GM21515 (cell line): ENCODE measurements at regions not wholly inside any gene's neighbourhood (a gene's known extent, or its start where the extent isn't known, plus 50 kb on each side); places are given as distances from the start of the nearest gene placed in this dataset.

Experiments used
- ATAC-seq: cut with Tn5 transposase; IDR thresholded peaks from one replicate; pipeline ENCODE4 v1.9.1; 2021; ENCODE audit not compliant: unreplicated experiment

DNA sequence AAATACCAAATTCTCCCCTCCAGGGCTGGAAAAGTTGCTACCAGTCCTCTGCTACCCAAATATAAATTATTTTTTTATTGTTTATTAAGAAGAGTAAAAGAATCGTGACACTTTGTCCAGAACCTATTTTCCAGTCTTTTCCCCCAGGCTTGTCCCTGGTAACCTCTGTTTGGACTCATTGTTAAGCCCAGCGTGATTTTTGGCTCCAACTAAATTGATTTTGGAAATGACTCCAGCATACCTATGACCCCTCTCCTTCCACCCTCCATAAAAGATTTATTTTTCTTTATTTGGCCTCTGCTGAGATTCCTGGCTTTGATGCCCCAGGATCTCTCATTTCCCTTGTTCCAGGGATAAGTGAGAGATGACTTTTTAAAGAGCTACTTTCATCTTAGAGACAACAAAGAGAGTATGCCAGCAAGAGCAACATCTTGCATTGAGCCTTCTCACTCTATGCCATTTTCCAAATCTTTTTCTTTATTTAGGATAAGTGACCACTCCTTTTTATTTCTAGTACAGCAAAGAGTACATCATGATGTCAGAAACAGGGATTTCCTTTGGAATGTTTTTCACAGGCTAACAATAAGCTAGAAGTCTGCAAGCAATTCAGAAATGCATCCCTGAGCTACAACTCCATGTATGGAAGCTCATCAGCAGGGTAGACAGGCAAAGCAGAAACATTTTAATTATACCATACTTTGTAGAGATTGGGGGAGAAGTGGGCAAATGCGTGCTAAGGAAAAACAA, 75.8 kb downstream of the DAD1 start:
- no peak for ATAC-seq

DNA sequence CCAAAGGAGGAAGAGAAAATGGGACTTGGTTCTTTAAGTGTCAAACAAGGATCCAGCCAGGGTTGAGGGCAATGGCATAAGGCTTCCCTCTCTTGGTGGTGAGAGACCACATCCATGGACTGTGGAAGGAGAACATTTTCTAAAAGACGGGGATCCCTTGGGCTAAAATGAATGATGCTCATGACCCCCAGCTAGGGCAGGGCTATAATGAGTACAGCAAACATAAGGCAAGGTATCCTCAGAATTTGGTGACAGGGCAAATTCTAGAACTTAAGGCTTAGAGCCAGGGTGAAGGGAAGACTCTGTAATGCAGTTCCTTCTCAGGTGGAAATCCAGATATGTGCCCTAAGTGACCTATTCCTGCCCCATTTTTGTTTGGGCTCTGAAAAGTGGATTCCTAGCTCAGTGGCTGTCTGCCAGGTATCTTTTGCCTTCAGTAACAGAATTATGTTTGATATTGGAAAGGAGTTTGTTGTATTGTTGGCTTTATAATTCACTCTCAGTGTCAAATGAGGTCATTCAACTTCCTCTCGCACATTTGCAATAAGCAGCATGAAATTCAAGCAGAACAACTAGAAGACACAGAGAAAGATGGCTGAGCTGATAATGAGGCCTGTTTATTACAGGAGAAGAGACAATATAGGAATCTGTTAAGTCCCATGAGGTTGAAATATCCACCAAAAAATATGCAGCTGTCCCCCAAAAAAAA, 76.8 kb downstream of the DAD1 start:
- ATAC-seq = no peak

DNA sequence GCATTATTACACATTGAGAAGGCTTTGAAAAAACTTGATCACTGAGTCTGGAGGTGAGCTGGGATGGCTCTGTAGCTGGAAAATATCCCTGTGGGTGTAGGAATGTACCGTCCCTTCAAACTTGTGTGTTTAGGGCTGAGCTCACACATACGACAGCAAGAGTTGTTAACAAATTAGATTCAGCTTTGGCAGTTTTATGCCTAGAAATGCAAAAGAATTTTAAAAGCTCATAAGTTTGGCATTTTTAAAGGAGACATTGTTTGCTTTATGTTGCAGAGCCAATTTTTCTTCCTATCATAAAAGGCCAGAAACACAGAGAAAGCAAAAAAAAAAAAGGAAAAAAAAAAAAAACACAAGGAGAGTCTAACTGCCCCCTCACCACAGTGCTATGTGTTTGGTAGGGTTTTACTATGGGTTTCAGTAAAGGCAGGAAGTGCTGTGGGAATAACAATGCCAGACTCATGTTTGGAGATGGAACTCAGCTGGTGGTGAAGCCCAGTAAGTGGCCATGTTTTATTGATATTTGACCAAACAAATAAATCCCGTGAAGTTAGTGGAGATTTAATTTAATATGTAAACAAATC, 78.4 kb downstream of the DAD1 start:
- ATAC-seq = no peak

DNA sequence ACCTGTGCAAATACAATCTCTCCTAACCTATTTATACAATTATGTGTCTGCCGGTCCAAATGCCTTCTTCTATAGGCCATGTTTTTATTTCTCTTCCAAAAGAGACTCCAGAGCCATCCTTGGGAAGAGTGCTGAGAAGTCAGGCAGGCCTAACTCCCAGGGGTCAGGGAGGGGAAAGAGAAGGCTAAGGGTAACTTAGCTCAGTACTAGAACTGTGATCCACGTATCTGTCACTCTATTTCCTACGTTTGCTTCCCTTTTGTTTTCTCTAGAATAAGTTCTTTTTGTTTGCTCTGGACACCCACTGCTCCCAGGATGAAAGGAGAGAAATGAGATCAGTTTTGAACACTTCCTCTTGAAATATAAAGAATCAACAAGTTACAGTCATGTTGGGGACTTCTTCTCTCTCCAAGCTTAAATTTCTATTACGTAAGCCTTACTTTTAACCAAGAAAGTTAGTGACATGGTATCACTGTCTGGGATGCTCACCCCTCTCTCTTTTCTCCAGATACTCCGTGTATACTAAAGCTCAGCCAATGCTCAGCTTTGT, 79.2 kb downstream of the DAD1 start:
- ATAC-seq = no peak

DNA sequence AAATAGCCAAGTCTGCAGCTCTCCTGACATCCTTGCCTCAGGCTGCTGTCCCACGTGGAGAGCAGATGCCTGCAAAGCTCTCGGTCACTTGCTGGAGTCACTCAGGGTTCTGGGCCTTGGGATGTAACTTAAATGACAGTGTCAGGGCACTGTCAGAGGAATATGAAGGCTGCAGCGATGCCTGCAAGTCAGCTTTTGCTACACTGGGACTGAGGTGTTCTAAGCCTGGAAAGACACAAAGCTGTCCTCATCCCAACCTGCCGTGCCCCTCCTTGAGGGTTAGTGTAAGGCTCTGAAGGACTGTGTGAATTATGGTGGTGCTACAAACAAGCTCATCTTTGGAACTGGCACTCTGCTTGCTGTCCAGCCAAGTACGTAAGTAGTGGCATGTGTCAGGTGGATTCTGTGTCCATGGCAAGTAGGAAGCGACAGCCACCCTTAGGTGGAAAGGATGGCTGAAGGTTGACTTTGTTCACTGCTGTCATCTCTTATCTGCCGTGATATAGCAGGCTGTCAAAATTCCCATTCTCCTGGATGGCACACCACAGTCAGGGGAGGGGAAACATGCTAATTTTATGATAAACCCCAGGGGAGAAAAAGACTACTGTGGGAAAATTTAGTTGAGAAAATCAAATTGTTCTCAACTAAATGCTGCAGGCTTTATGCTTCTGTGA, 79.9 kb downstream of the DAD1 start:
- no peak for ATAC-seq

DNA sequence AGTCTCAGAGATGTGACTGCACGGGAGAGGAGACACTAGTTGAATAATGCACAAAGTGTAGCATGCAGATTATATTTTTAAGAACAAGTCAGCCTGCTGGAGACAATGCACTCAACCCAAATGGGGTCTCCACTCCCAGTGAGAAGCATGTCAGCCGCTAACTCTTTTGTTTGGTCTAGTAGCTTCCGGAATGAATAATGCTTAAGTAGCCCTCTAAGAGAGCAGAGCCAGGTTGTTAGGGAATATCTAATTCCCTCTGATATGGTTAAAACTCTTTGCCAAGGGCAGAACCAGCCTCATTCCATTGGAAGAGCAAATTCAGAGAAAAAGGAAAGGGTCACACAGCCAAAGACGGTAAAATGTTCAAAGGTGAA, 80.4 kb downstream of the DAD1 start:
- ATAC-seq = no peak

DNA sequence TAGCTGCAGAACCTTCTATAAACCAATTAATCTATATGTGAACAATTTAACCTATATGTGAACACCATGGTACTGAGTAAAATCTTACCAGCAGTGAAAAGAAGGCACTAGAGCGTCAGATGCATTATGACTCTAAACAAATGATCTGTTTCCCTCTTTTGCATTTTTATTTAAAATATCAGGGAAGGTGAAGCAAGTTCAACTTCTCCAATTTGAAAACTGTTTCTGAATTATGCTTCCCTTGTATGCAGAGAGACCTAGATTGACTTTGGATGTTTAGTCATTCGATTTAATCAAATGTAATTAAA, 80.9 kb downstream of the DAD1 start:
- ATAC-seq = no peak

DNA sequence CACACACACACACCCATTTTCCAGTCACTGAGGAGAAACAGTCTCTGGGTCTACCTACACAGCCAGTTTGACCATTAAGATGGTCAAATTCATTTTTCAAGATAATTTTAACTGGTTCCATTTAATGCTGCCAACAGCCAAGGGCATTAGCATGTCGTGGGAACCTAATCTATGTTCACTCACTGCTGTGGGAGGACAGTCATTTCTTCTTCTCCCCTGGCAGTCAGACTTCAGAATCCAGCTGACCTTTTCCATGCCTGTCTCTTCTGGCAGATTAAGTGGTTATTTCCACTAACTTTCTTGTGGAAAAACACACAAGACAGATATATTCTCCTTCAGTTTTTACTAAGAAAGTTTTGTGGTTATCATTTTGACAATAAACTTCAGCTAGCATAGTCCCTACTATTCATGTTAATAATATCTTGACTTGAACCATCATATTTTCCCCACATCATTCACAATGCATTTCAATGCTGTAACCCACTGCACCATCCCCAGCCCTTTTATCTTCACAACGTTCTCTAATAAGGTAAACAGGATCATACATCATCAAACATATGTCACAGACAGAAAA, 82.2 kb downstream of the DAD1 start:
- ATAC-seq = no peak

DNA sequence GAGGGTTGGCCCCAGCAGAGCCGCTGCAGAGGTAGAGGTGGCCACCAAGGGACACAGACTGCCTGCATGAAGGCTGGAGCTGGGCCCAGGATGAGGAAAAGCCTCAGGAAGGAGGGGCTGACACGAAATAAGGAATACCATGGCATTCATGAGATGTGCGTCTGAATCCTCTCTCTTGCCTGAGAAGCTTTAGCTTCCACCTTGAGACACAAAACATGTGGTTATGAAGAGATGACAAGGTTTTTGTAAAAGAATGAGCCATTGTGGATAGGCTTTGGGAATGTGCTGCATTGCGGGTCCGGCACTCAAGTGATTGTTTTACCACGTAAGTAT, 82.7 kb downstream of the DAD1 start:
- no peak for ATAC-seq

DNA sequence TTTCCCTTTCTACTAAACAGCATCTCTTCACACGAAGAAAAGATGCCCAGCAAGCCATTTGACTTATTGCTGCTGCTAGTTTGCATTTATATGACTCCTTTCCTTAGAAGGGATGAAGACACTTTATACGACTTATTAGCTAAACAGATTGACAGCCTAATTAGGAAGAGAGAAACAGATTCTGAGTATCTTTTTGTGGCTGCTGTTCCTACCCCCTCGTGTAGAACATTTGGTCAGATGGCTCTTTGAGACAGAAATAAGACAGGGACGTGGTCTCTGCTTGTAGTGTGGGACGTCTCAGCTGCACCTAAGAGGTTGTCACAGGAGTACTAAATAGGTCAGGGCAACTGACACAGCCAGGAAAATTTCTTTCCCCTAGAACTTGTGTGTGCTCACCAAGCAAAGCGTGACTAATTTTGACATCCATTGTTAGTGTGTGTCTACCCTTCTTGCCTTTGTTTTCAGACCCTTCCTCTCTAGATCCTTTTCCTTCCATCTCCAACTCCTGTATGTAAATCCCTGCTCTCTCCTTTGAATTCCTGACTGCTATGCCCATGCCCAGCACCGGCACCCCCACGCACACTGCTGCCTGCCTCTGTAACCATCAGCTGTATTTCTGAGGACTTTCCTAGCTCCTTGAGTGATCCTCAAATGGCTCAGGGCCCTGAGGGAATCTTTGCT, 83.2 kb downstream of the DAD1 start:
- peak; percentile 37 for ATAC-seq

DNA sequence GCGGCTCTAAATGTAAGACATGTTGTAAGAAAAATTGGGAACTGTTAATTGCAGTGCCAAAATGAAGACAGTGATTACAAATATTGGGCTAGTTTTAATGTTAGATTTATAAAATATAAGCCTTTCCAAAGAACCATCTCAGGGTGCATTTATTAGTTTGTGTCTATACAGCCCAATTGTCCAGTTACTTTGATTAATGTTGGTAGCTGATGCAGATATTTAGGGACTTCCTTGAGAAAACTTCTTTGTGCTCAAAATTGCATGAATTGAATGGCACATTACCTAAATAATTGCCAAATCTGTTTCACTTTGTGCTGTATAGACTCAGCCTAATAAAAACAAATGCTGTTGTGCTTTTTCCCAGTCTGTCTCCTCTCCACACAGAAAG, 83.7 kb downstream of the DAD1 start:
- no peak for ATAC-seq

DNA sequence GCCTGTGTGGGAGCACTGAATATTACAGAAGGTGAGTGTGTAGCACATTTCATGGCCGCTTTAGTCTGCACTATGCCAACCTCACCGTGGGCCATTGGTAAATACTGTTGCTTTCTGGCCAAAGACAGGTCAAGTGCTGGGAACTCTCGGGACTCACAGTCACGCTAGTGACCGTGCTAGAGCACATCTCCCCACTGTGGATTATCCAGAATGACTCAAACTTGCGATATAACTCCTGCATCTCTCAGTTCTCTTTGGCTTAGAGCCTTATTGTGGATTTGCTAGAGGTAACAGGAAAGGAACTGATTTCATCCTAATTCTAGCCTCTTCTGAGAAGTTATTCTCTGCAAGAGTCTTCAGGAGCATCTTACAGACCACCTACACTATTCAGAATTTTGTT, 86.5 kb downstream of the DAD1 start:
- ATAC-seq = no peak

DNA sequence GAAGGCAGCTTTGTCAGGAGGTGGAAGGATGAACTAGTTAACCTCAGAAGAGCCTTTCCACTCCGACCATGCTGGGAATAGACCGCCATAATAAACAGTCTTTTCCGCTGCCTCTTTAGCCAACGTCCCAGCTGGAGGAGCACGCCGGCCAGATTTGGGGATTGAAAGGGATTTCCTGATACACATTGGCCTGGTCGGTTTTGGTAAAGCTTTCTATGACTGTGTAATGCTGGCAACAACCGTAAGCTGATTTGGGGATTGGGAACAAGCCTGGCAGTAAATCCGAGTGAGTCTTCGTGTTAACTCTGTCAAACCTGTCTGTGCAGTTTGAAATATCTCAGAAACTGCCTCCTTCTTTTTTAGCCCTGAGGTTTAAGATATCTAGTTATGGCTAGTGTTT, 87.0 kb downstream of the DAD1 start:
- no peak for ATAC-seq

DNA sequence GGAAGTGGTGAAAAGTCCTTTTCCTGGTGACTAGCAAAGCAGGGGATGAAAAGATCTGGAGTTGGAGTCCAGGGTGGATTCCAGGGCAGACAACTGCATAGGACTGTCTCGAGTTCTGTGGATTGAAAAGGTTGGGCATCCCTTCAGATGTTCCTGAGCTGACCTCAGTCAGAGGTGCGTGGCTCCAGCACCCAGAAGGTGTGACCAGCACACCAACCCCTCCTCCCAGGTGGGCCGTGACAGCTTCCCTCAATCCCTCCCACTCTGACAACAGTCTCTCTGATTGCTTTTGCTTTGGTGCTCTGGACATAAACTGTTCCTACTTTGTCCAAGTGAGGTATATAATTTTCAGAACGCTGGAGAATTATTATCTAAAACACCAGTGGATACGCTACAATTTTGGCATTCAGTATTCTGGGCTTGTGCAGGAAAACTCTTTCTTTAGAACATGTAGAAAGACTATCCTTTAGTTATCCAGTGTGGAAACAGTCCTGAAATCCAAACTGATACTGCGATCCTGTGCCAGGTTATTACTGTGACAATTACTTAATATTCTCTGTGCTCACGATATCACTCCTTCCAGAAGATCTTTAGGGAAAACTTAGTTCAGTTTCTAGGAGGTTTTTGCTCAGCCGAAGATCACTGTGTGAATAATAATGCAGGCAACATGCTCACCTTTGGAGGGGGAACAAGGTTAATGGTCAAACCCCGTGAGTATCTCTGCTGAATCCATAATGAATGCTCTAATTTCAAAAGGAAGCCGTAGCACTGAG, 87.9 kb downstream of the DAD1 start:
- ATAC-seq = no peak

DNA sequence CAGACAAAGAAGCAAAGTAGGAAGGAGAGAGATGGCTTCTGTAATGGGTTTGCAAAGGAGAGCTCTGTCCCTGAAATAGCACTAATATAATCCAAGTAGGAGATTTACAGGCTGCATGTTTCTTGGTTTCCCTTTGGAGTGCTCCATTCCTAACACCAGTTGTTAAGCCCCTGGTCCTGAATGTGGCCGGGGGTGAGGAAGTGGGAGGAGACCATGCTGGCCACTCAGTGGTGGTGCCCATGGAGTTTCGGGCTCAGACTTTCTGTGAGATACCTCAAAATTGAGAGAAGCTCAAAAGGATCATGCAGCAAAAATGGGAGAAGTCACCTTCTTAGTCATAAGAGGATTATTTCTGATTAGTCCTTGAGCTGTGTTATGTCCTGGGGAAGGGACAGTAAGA, 88.5 kb downstream of the DAD1 start:
- no peak for ATAC-seq

DNA sequence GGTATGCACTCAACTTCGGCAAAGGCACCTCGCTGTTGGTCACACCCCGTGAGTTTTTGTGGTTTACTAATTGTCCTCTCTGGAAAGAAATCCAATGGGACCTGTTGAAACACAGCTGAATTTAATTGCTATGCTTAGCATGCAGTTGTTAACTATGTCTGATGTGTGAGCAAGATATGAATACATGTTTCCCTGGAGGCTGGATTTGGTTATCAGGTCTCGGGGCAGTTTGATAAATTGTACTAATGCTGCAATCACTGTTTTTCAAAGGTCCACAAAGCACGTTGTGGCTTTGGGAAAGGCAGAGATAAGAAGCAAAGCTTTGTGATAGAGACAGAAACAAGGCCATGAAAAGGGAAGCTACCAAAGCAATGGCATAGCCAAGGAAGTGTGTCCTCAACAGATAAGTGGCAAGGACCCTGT, 91.3 kb downstream of the DAD1 start:
- no peak for ATAC-seq

DNA sequence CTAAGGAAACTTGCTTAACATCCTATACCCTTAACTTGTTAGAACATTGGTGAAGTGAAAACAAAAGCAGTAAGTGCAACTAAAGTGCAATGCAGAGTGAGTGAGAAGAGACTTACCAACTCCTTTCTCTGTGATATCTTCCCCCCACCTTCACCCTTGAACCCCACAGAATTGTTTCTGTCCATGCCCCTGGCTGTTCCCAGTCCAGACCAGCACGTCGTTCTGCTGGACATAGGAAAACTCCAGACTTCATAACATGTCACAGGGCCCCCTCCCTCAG, 91.9 kb downstream of the DAD1 start:
- no peak for ATAC-seq

DNA sequence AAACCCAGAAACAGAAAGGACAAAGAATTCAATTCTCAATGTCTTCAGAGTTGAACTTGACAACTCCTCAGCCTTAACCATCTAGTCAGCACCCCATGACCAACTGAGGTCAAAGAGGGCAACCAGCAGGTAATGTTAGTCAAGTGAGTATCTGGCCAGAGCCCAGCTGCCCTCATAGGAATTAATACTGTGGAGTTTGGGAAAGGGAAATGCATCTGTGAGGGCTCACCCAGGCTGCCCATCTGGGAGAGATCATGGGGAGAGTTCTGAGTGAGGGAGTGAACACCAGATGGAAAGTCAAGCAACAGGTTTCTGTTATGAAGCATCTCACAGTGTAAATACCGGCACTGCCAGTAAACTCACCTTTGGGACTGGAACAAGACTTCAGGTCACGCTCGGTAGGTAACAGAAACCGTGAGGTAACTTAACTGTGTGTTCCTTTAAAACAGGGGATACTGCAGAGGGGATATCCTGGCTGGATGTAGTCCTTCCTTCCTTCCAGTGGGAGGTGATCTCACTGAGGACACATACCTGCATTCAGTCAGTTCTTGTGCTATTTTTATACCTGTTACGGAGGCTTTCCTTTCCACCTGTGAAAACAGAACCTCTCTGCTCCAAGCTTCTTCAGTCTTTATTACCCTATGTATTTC, 94.4 kb downstream of the DAD1 start:
- ATAC-seq = no peak

DNA sequence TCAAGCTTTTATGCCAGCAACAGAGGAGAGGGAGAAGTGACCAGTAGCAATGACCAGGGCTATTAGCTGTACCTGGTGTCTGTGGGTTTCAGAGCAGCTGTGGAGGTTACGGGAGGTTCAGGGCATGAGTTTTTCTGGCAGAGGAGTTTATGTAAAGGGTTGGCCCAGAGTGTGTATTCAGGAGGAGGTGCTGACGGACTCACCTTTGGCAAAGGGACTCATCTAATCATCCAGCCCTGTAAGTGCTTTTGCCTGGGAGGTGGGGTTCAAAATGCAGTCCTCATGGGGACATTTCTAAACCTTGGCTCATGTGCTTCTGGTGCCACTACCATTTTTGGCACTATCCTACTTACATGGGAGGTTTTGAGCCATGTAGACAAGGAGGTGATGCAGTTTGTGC, 95.3 kb downstream of the DAD1 start:
- ATAC-seq = no peak
